IMR-90 (cell line): ENCODE measurements at regions not wholly inside any gene's neighbourhood (a gene's known extent, or its start where the extent isn't known, plus 50 kb on each side); places are given as distances from the start of the nearest gene placed in this dataset.

Experiments
- POLR2A ChIP-seq: IDR thresholded peaks from 2 replicates; pipeline ENCODE4 v1.6.1; 2012; ENCODE audit warnings: mild to moderate bottlenecking, low read depth, low read length
- RCOR1 ChIP-seq: IDR thresholded peaks from 2 replicates; pipeline ENCODE4 v1.6.1; 2012; ENCODE audit warnings: mild to moderate bottlenecking, low read length, improper control_type of control experiment; ENCODE audit not compliant: insufficient replicate concordance
- TF ChIP-seq, protein P1 (sequence below): conservative IDR thresholded peaks from 2 replicates; pipeline ENCODE4 v1.5.1; 2012; ENCODE audit warnings: mild to moderate bottlenecking, low read depth, low read length, improper control_type of control experiment

DNA sequence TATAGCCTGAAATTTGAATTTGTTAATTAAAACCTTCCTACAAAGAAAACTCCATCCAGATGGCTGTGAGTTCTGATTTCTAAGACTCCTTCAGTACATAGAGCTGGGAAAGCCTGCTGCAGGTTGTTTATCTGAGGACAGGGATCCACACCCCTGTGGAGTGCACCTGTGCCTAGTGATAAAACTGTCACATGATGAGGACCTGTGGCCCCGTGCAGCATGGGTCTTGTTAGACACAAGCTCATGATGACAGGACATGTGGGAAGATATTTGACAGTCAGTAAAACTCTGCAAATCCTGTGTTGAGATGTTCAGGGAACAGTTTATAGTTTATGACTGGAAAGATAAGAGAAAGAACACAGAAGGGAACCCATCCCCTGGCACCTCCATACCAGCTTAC is 133.2 kb upstream of the TMEM18 start:
- TF ChIP-seq RCOR1, result no peak
- TF ChIP-seq, protein P1, sequence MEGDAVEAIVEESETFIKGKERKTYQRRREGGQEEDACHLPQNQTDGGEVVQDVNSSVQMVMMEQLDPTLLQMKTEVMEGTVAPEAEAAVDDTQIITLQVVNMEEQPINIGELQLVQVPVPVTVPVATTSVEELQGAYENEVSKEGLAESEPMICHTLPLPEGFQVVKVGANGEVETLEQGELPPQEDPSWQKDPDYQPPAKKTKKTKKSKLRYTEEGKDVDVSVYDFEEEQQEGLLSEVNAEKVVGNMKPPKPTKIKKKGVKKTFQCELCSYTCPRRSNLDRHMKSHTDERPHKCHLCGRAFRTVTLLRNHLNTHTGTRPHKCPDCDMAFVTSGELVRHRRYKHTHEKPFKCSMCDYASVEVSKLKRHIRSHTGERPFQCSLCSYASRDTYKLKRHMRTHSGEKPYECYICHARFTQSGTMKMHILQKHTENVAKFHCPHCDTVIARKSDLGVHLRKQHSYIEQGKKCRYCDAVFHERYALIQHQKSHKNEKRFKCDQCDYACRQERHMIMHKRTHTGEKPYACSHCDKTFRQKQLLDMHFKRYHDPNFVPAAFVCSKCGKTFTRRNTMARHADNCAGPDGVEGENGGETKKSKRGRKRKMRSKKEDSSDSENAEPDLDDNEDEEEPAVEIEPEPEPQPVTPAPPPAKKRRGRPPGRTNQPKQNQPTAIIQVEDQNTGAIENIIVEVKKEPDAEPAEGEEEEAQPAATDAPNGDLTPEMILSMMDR, result no peak
- no peak for TF ChIP-seq POLR2A
